ENCODE measurements at regions not wholly inside any gene's neighbourhood (a gene's known extent, or its start where the extent isn't known, plus 50 kb on each side); places are given as distances from the start of the nearest gene placed in this dataset.
"Not testable (repeated sequence)": the region's sequence is repeated elsewhere in the genome, so short reads cannot be mapped to it uniquely, and the experiment has no call there.

- DNase-seq: no peak
These were observed 73.8 kb downstream of the DIO3 start for GRCh38 chr14:101634850-101635748.

GRCh38 chr14:101635749-101636560 is 74.7 kb downstream of the DIO3 start:
- no peak for DNase-seq

- DNase-seq: no peak
These were observed 78.0 kb downstream of the DIO3 start for GRCh38 chr14:101639241-101639833.

- no peak for DNase-seq
These were observed 82.4 kb downstream of the DIO3 start for GRCh38 chr14:101643651-101644050.

- no peak for DNase-seq
These were observed 92.8 kb downstream of the DIO3 start for GRCh38 chr14:101654051-101654450.

- DNase-seq: no peak
These were observed 96.1 kb downstream of the DIO3 start for GRCh38 chr14:101657372-101657771.

GRCh38 chr14:101665478-101666078 is 95.9 kb upstream of the PPP2R5C start:
- peak; percentile 13 to 51 (median 25) for DNase-seq

GRCh38 chr14:101666264-101666663 is 95.2 kb upstream of the PPP2R5C start:
- no peak for DNase-seq

GRCh38 chr14:101669629-101670028 is 91.9 kb upstream of the PPP2R5C start:
- DNase-seq: no peak

- no peak for DNase-seq
These were observed 87.6 kb upstream of the PPP2R5C start for GRCh38 chr14:101673873-101674272.

- DNase-seq: not testable (repeated sequence)
These were observed 85.7 kb upstream of the PPP2R5C start for GRCh38 chr14:101675835-101676234.

- DNase-seq: not testable (repeated sequence)
These were observed 83.6 kb upstream of the PPP2R5C start for GRCh38 chr14:101677912-101678327.

GRCh38 chr14:101681795-101682194 is 79.7 kb upstream of the PPP2R5C start:
- no peak for DNase-seq

- no peak for DNase-seq
These were observed 78.1 kb upstream of the PPP2R5C start for GRCh38 chr14:101683365-101683764.

- no peak for DNase-seq
These were observed 73.6 kb upstream of the PPP2R5C start for GRCh38 chr14:101687756-101688546.

GRCh38 chr14:101689039-101689501 is 72.4 kb upstream of the PPP2R5C start:
- no peak for DNase-seq

- not testable (repeated sequence) for DNase-seq
These were observed 71.5 kb upstream of the PPP2R5C start for GRCh38 chr14:101689966-101690365.

- no peak for DNase-seq
These were observed 65.8 kb upstream of the PPP2R5C start for GRCh38 chr14:101695659-101696058.

- DNase-seq: no peak
These were observed 57.4 kb upstream of the PPP2R5C start for GRCh38 chr14:101704140-101704539.

GRCh38 chr14:101705733-101706508 is 55.6 kb upstream of the PPP2R5C start:
- DNase-seq: peak in 2 of 3 donors; percentile 41 to 79

Data from muscle of back (tissue), 3 donors.